HepG2 (cell line): ENCODE measurements at regions not wholly inside any gene's neighbourhood (a gene's known extent, or its start where the extent isn't known, plus 50 kb on each side); places are given as distances from the start of the nearest gene placed in this dataset.

ENCODE experiments used
- CSRNP2 ChIP-seq: sonication (generic); formaldehyde crosslinking; conservative IDR thresholded peaks from 2 replicates; pipeline ENCODE4 v1.8.0; 2022; ENCODE audit warnings: low read depth, missing genetic modification reagents
- HHEX ChIP-seq: IDR thresholded peaks from 2 replicates; pipeline ENCODE4 v1.6.1; 2016; ENCODE audit warnings: control low read depth
- HMG20A ChIP-seq: IDR thresholded peaks from 2 replicates; pipeline ENCODE4 v1.6.1; 2016; ENCODE audit warnings: borderline replicate concordance
- IRX3 ChIP-seq: sonication (generic); formaldehyde crosslinking; IDR thresholded peaks from 2 replicates; pipeline ENCODE4 v1.8.1; 2023; ENCODE audit warnings: mild to moderate bottlenecking, low read depth, missing genetic modification reagents, borderline replicate concordance
- KAT2B ChIP-seq: fragments of 150-350 bp; IDR thresholded peaks from 2 replicates; pipeline ENCODE4 v1.6.1; 2014; ENCODE audit warnings: low read depth, low read length, borderline replicate concordance
- NCOA5 ChIP-seq: sonication (generic); formaldehyde crosslinking; IDR thresholded peaks from 2 replicates; pipeline ENCODE4 v1.4.0; 2020; ENCODE audit warnings: missing genetic modification reagents
- NR2F1 ChIP-seq, 2 experiments: fragments of 450-650 bp in 1 of 2; formaldehyde crosslinking in 1 of 2; IDR thresholded peaks; 2 replicates each; pipeline versions ENCODE4 v1.5.0 to v1.6.1; 2016 to 2020; ENCODE audit warnings: mild to moderate bottlenecking in 1 of 2, missing compliant biosample characterization in 1 of 2, missing genetic modification reagents in 1 of 2, moderate library complexity in 1 of 2
- PITX1 ChIP-seq: sonication (generic); formaldehyde crosslinking; IDR thresholded peaks from 2 replicates; pipeline ENCODE4 v1.5.1; 2020; ENCODE audit warnings: mild to moderate bottlenecking, missing genetic modification reagents
- PRMT3 ChIP-seq: sonication (generic); formaldehyde crosslinking; IDR thresholded peaks from 2 replicates; pipeline ENCODE4 v1.8.1; 2022; ENCODE audit warnings: low read depth, mild to moderate bottlenecking, moderate library complexity, missing genetic modification reagents, borderline replicate concordance
- RARG ChIP-seq: sonication (generic); formaldehyde crosslinking; IDR thresholded peaks from 2 replicates; pipeline ENCODE4 v1.4.0; 2020; ENCODE audit warnings: low read depth, mild to moderate bottlenecking, missing genetic modification reagents
- RBFOX2 ChIP-seq: fragments of 200-400 bp; formaldehyde crosslinking; IDR thresholded peaks from 2 replicates; pipeline ENCODE4 v1.6.1; 2017; ENCODE audit warnings: low read depth, mild to moderate bottlenecking, low read length
- U2AF2 ChIP-seq: fragments of 200-400 bp; formaldehyde crosslinking; IDR thresholded peaks from 2 replicates; pipeline ENCODE4 v1.6.1; 2017; ENCODE audit warnings: low read depth, mild to moderate bottlenecking, low read length
- ZNF121 ChIP-seq: sonication (generic); formaldehyde crosslinking; IDR thresholded peaks from 2 replicates; pipeline ENCODE4 v1.5.0; 2020; ENCODE audit warnings: mild to moderate bottlenecking, missing genetic modification reagents
- TF ChIP-seq, protein P1 (sequence below): sonication (generic); formaldehyde crosslinking; IDR thresholded peaks from 2 replicates; pipeline ENCODE4 v1.5.1; 2020; ENCODE audit warnings: missing genetic modification reagents, mild to moderate bottlenecking, borderline replicate concordance
- TF ChIP-seq, protein P2 (sequence below): IDR thresholded peaks from 2 replicates; pipeline ENCODE4 v1.6.1; 2012; ENCODE audit warnings: low read length, improper control_type of control experiment

DNA sequence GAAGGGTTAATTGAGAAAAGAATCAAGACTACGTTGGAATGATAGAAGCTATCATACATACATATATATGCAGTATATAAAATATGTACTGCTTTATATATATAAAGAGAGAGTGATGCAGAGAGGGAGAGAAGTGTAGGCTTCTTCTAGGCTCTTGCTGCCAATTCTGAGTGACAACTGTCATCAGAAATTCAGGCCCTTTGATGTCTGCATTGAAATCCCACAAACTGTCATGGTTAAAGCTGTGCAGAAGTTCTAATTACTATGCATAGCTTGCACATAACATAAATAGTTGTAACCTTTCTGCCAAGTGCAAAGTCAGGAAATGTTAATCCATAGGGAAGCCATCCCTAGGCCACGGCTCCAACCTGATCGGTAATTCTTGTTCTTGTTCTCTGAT is 251.0 kb downstream of the STIM2 start (continued):
- TF ChIP-seq RBFOX2 (no peak), CSRNP2 (CRISPR knock-in tag) (no peak), RARG (no peak), PRMT3 (no peak), HMG20A (no peak), NR2F1 (CRISPR knock-in tag; IDR thresholded peaks at IDR 0.05) (no peak), IRX3 (CRISPR knock-in tag) (no peak), HHEX (CRISPR knock-in tag) (no peak), PITX1 (no peak), U2AF2 (no peak), NCOA5 (CRISPR knock-in tag) (no peak), ZNF121 (CRISPR knock-in tag) (no peak), KAT2B (no peak)
- TF ChIP-seq, protein P1, sequence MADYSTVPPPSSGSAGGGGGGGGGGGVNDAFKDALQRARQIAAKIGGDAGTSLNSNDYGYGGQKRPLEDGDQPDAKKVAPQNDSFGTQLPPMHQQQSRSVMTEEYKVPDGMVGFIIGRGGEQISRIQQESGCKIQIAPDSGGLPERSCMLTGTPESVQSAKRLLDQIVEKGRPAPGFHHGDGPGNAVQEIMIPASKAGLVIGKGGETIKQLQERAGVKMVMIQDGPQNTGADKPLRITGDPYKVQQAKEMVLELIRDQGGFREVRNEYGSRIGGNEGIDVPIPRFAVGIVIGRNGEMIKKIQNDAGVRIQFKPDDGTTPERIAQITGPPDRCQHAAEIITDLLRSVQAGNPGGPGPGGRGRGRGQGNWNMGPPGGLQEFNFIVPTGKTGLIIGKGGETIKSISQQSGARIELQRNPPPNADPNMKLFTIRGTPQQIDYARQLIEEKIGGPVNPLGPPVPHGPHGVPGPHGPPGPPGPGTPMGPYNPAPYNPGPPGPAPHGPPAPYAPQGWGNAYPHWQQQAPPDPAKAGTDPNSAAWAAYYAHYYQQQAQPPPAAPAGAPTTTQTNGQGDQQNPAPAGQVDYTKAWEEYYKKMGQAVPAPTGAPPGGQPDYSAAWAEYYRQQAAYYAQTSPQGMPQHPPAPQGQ: no peak
- TF ChIP-seq, protein P2, sequence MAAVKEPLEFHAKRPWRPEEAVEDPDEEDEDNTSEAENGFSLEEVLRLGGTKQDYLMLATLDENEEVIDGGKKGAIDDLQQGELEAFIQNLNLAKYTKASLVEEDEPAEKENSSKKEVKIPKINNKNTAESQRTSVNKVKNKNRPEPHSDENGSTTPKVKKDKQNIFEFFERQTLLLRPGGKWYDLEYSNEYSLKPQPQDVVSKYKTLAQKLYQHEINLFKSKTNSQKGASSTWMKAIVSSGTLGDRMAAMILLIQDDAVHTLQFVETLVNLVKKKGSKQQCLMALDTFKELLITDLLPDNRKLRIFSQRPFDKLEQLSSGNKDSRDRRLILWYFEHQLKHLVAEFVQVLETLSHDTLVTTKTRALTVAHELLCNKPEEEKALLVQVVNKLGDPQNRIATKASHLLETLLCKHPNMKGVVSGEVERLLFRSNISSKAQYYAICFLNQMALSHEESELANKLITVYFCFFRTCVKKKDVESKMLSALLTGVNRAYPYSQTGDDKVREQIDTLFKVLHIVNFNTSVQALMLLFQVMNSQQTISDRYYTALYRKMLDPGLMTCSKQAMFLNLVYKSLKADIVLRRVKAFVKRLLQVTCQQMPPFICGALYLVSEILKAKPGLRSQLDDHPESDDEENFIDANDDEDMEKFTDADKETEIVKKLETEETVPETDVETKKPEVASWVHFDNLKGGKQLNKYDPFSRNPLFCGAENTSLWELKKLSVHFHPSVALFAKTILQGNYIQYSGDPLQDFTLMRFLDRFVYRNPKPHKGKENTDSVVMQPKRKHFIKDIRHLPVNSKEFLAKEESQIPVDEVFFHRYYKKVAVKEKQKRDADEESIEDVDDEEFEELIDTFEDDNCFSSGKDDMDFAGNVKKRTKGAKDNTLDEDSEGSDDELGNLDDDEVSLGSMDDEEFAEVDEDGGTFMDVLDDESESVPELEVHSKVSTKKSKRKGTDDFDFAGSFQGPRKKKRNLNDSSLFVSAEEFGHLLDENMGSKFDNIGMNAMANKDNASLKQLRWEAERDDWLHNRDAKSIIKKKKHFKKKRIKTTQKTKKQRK: no peak
- TF ChIP-seq, all 625 proteins: peak for 0
